ENCODE measurements at regions not wholly inside any gene's neighbourhood (a gene's known extent, or its start where the extent isn't known, plus 50 kb on each side); places are given as distances from the start of the nearest gene placed in this dataset.

DNA sequence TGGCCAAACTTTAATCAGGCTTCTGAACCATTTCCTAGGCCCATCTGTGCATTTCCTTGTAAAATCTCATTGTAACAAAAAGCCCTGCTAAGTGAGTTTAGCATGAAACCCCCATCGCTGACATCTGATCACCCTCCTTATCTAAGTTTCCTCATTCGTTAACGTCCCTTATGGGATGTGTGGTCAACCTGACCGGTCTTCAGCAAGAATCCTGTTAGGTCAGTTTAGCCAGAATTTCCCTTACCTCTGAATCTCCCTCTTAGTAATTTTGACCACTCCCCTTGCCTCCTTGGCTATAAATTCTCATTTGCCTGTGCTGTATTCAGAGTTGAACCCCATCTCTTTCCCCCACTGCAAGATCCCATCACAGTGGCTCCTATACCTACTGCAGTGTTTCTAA, 239.3 kb downstream of the RMST start:
- TF ChIP-seq RCOR1 (IDR thresholded peaks at IDR 0.05; ENCODE audit: low read length) (no peak), JUND (IDR thresholded peaks at IDR 0.05) (no peak), ELF1 (IDR thresholded peaks at IDR 0.05) (no peak), FOSL2 (IDR thresholded peaks at IDR 0.05; ENCODE audit: borderline replicate concordance, low read depth) (no peak), NFIC (IDR thresholded peaks at IDR 0.05; ENCODE audit: borderline replicate concordance) (no peak), TCF12 (IDR thresholded peaks at IDR 0.05) (no peak)
- TF ChIP-seq, protein P1, sequence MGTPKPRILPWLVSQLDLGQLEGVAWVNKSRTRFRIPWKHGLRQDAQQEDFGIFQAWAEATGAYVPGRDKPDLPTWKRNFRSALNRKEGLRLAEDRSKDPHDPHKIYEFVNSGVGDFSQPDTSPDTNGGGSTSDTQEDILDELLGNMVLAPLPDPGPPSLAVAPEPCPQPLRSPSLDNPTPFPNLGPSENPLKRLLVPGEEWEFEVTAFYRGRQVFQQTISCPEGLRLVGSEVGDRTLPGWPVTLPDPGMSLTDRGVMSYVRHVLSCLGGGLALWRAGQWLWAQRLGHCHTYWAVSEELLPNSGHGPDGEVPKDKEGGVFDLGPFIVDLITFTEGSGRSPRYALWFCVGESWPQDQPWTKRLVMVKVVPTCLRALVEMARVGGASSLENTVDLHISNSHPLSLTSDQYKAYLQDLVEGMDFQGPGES (IDR thresholded peaks at IDR 0.05; ENCODE audit: low read depth, low read length) = no peak
- H3K36me3 ChIP-seq (replicated peaks in 1 of 2; ENCODE audit: control insufficient read depth in 1 of 2, insufficient read depth in 2 of 2, low read length in 1 of 2) = no peaks in the 10 kb centered on the region
- H2AFZ ChIP-seq (ENCODE audit: low read depth) = no peak overlapping the region
- H3F3A ChIP-seq (replicated peaks; ENCODE audit: insufficient read depth) = no peaks in the 10 kb centered on the region
- H3K4me1 ChIP-seq (ENCODE audit: control insufficient read depth in 1 of 2, insufficient read depth in 2 of 2, low read depth in 1 of 2, low read length in 1 of 2) = no peaks in the 10 kb centered on the region
- no peak overlapping the region for H3K4me2 ChIP-seq
- no peaks in the 10 kb centered on the region for H4K20me1 ChIP-seq (ENCODE audit: insufficient read depth)
- POLR2A ChIA-PET = no interaction called here
- H3K79me2 ChIP-seq (ENCODE audit: insufficient read depth) = no peaks in the 10 kb centered on the region
- CTCF ChIA-PET = no interaction called here
- 45% methylated on average over 4 of the region's 4 CpGs for WGBS (ENCODE audit: low lambda C conversion rate)
- H3K9ac ChIP-seq = no peak overlapping the region
- H3K9me2 ChIP-seq = no peaks in the 10 kb centered on the region
- no peaks in the 10 kb centered on the region for H3K9me3 ChIP-seq
- no peak overlapping the region for H3K4me3 ChIP-seq (ENCODE audit: low read depth in 2 of 2, low read length in 1 of 2)
- H3K27ac ChIP-seq (ENCODE audit: low read depth in 2 of 2, low read length in 1 of 2) = no peak overlapping the region
- H3K27me3 ChIP-seq (ENCODE audit: insufficient read depth) = no peaks in the 10 kb centered on the region
- DNase-seq = no peak

DNA sequence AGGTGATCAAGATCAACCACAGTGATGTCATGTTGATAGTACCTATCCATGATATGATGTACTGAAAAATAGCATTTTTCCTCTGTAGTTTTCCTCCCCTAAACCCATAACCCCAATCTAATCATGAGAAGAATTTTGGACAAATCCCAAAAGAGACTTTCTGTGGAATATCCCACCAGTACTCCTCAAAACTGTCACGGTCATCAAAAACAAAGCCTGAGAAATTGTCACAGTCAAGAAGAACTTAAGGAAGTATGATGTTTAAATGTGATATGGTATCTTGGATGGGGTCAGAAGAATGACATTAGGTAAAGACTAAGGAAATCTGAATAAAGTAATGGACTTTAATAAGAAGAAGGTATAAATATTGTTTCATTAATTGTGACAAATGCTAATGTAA, 248.8 kb downstream of the RMST start:
- Histone ChIP-seq H3K9me3 (no peaks in the 10 kb centered on the region; the same call in 1 of the 2 replicates), H3K9me2 (no peaks in the 10 kb centered on the region), H3K79me2 (ENCODE audit: insufficient read depth) (no peaks in the 10 kb centered on the region), H3K36me3 (replicated peaks in 1 of 2; ENCODE audit: control insufficient read depth in 1 of 2, insufficient read depth in 2 of 2, low read length in 1 of 2) (no peaks in the 10 kb centered on the region), H2AFZ (ENCODE audit: low read depth) (no peak overlapping the region), H3F3A (replicated peaks; ENCODE audit: insufficient read depth) (no peaks in the 10 kb centered on the region), H3K27ac (ENCODE audit: low read depth in 2 of 2, low read length in 1 of 2) (no peak overlapping the region), H3K4me1 (ENCODE audit: control insufficient read depth in 1 of 2, insufficient read depth in 2 of 2, low read depth in 1 of 2, low read length in 1 of 2) (no peaks in the 10 kb centered on the region), H3K27me3 (ENCODE audit: insufficient read depth) (no peaks in the 10 kb centered on the region), H3K4me2 (no peak overlapping the region), H4K20me1 (ENCODE audit: insufficient read depth) (no peaks in the 10 kb centered on the region), H3K9ac (no peak overlapping the region), H3K4me3 (ENCODE audit: low read depth in 2 of 2, low read length in 1 of 2) (no peak overlapping the region)
- DNase-seq = no peak
- ChIA-PET CTCF (no interaction called here), POLR2A (no interaction called here)
- WGBS (ENCODE audit: low lambda C conversion rate) = 15% methylated on average over 1 of the region's 1 CpG
- TF ChIP-seq ELF1 (IDR thresholded peaks at IDR 0.05) = no peak
- no peak for TF ChIP-seq SMC3 (IDR thresholded peaks at IDR 0.05; ENCODE audit: low read depth, low read length)
- TF ChIP-seq, protein P2, sequence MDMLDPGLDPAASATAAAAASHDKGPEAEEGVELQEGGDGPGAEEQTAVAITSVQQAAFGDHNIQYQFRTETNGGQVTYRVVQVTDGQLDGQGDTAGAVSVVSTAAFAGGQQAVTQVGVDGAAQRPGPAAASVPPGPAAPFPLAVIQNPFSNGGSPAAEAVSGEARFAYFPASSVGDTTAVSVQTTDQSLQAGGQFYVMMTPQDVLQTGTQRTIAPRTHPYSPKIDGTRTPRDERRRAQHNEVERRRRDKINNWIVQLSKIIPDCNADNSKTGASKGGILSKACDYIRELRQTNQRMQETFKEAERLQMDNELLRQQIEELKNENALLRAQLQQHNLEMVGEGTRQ (IDR thresholded peaks at IDR 0.05; ENCODE audit: borderline replicate concordance, low read depth, low read length) = no peak
- TF ChIP-seq GABPA (IDR thresholded peaks at IDR 0.05; ENCODE audit: low read depth) = no peak
- TF ChIP-seq FOSL2 (IDR thresholded peaks at IDR 0.05; ENCODE audit: borderline replicate concordance, low read depth) = no peak
- TF ChIP-seq, protein P3, sequence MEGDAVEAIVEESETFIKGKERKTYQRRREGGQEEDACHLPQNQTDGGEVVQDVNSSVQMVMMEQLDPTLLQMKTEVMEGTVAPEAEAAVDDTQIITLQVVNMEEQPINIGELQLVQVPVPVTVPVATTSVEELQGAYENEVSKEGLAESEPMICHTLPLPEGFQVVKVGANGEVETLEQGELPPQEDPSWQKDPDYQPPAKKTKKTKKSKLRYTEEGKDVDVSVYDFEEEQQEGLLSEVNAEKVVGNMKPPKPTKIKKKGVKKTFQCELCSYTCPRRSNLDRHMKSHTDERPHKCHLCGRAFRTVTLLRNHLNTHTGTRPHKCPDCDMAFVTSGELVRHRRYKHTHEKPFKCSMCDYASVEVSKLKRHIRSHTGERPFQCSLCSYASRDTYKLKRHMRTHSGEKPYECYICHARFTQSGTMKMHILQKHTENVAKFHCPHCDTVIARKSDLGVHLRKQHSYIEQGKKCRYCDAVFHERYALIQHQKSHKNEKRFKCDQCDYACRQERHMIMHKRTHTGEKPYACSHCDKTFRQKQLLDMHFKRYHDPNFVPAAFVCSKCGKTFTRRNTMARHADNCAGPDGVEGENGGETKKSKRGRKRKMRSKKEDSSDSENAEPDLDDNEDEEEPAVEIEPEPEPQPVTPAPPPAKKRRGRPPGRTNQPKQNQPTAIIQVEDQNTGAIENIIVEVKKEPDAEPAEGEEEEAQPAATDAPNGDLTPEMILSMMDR (IDR thresholded peaks at IDR 0.05) = no peak
- TF ChIP-seq FOXM1 (IDR thresholded peaks at IDR 0.05; ENCODE audit: low read depth) = no peak

Data from SK-N-SH (cell line).